KBM-7 (cell line): ENCODE measurements at regions not wholly inside any gene's neighbourhood (a gene's known extent, or its start where the extent isn't known, plus 50 kb on each side); places are given as distances from the start of the nearest gene placed in this dataset.

Experiments
- DNase-seq: peaks from one replicate; pipeline ENCODE4 v3.0.0-alpha.2; 2015
- in situ Hi-C: fragments of 300-500 bp; cut with MboI; formaldehyde crosslinking; loops from 2 replicates; pipeline ENCODE4 v1.14.3; 2020; ENCODE audit warnings: low sequenced_read_pairs, low pct_unique_long_range_greater_than_20kb, mixed read lengths

GRCh38 chr10:130986846-130987245 lies 324.7 kb downstream of the TCERG1L start:
- in situ Hi-C loops: no loop called here
- no peak for DNase-seq

GRCh38 chr10:130987401-130987800 lies 324.1 kb downstream of the TCERG1L start:
- in situ Hi-C loops: no loop called here
- DNase-seq: no peak

DNA sequence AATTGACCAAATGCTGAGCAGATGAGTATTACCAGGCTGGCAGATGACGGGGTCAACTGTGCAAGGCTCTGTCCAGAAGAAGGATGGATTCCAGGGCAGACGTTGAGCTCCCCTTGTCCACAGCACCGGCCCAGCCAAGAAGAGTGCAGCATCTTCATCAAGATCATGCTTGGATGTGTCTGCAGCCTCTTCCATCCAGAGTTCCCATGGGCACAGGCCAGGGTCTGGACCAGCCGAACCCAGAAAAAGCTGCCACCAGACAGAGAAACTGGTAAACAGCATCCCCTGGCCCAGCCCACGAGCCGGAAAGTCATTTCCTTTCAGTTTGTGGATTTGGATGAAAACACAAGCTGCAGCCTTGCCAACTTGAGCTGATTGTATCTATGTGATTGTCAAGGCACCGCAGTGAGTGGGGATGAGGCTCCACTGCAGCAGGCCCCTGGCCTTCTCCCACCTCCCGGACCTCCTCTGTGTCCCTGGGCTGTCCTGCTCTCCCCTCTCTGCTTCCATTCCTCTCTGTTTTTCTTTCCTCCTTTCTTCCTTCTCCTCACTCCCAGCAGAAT lies 321.8 kb downstream of the TCERG1L start:
- no peak for DNase-seq
- in situ Hi-C loops: no loop called here

GRCh38 chr10:130990486-130990885 lies 321.0 kb downstream of the TCERG1L start:
- in situ Hi-C loops: no loop called here
- no peak for DNase-seq

DNA sequence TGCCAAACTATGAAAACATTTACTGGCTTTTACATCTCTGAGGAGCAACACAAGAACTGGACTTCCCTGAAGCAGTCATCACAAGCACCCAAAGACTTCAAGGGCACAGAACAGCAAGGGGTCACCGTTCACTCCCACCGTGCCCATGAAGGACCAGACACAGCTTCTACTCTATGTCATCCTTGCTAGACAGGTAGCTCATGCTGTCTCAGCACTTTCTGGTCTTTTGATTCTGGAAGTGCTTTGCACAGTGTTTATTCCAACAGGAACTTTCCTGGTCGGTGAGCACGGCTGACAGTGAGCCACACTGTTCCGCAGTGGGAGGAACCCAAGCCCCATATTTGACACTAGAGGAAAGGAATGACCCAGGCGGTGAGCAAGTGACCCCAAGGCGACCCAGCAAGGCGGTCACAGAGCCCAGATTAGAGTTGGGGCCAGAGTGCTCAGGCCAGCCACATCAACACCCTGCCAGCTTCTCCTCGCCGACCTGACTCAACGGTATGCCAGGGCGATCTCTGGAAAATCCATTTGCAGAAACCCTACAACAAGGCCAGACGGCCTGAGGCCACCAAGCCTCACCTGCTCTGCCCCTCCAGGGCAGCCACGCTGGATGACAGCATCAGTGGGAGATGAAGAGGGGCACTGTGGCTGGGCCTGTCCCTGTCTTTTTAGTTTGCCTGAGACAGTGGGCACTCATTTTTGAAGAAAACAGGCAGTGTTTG lies 318.6 kb downstream of the TCERG1L start:
- DNase-seq: no peak
- in situ Hi-C loops: no loop called here

DNA sequence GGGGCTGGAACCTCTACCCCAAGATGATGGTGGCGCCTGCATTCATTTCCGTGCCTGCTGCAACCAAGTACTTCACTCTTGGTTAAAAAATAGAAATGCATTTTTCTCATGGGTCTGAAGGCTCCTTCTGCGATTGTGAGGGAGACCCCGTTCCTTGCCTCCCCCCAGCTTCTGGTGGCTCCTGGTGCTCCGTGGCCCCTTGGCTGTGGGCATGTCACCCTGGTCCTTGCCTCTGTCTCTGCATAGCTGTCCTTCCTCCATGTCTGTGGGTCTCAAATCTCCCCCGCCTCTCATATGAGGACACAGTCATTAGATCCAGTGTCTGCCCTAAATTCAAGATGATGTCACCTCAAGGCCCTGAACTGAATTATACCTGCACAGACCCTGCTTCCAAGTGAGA lies 317.9 kb downstream of the TCERG1L start:
- DNase-seq: no peak
- in situ Hi-C loops: no loop called here

DNA sequence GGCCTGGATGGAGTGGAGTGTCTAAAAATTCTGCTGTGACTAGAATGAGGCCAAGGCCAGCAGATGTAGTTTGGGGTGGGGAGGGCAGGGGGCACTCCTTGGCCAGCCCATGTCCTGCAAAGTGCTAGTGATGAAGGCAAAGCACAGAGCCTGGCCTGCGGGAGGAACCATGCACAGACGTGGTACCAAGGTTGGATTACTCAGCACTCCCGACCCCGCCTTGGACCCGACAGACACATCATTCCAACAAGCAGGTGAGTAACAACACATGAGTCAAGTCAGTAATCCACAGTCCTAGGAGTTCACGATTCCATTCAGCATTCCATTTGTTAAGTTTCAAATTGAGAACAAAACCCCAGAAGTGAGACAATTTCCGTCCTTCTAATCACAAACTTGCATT lies 317.3 kb downstream of the TCERG1L start:
- DNase-seq: no peak
- in situ Hi-C loops: no loop called here

- in situ Hi-C loops: no loop called here
- DNase-seq: no peak
These were observed 316.7 kb downstream of the TCERG1L start for GRCh38 chr10:130994845-130995244.

GRCh38 chr10:130997267-130998045 lies 314.1 kb downstream of the TCERG1L start:
- no peak for DNase-seq
- in situ Hi-C loops: no loop called here

DNA sequence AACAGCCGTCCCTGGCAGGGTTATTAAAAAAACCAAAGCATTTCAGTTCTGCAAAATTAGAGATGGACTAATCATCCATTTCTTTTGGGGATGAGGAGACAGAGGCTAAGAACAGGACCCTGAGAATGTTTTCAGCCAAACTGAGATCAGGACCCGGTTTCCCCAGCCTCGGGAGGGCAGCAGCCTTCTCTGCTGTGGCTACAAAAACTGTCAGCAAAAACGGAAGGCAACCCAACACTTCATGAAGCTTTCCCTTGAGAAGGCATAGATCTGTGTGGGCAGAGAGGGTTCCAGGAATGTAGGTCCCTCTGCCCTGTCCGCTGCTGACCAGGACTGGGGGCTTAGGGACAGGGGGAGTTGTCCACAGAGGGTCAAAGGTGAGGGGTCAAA lies 313.5 kb downstream of the TCERG1L start:
- in situ Hi-C loops: no loop called here
- DNase-seq: no peak

- no peak for DNase-seq
- in situ Hi-C loops: no loop called here
These were observed 312.9 kb downstream of the TCERG1L start for GRCh38 chr10:130998642-130999041.

DNA sequence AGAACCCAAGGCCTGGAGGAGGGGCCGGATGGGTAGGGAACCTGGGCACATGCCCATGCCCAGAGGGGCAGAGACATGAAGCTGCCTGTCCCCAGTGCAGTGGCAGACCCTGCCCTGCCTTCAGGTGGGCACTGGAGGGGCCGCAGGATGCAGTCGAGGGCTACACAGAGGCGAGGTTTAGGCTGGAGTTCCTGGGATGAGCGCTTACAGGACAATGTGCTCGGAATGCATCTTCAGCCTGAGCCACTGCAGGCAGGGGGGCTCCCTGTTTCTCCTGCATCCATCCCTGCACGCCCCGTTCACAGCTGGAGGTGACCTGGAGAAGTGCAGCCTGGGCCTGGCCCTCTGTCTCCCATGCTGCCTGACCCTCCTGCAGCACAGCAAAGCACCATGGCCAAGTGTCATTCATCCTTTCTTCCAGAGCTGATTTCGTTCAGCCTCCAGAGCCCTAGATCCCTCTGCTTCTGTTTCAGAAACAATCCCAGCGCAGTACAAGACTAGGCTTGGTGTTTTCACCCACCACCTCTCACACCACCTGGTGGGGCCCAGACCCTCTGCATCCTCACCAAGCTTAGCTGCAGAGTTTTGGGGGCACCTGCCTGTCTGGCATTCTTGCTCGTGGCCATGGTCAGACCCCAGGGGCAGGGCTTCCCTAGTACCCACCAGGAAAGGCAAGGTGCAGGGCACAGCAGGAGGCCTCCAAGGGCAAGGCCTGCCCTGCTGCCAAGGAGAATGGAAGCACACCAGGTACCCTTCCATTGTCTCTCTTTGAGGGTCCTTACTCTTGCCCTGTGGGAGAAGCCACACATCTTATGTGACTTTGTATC lies 311.9 kb downstream of the TCERG1L start:
- no peak for DNase-seq
- in situ Hi-C loops: no loop called here

DNA sequence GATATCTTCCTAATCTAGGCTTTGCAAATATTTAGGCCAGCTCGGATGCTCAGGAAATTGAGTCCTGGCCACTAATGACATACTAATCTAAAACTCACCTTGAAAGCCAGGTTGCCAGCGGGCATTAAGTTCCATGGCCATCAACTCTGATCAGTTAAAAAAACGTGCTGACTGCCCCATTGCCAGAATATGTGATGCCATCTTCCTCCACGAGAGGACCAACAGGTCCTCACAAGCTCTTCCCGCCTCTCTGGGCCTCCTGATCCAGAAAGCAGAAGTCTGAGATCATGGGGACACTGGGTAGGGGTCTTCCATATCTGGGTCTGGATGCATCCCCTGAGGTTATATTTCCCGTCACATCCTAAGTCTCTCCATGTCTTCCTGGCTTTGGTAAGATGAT lies 311.3 kb downstream of the TCERG1L start:
- no peak for DNase-seq
- in situ Hi-C loops: no loop called here

GRCh38 chr10:131000743-131001142 lies 310.8 kb downstream of the TCERG1L start:
- in situ Hi-C loops: no loop called here

DNA sequence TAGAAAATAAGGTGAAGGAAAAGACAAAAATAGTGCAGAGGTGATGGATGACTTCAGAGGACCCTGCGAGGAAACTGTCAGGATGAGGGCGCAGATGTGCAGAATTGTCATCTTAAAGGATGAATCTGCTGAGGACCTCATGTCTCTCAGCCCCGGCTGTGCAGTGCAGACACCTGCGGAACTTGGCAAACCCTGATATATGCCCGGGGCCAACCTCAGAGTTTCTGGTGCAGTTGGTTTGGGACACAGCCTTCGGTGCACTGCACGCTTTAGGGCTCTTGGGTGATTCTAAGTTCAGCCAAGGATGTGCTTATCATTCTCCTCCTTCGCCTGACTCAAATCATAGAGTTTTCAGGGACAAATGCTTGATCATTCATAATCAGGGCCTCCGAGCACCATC lies 310.1 kb downstream of the TCERG1L start:
- in situ Hi-C loops: no loop called here
- no peak for DNase-seq

More at GRCh38 chr10:131000743-131001142, 310.8 kb downstream of the TCERG1L start:
- DNase-seq: no peak

DNA sequence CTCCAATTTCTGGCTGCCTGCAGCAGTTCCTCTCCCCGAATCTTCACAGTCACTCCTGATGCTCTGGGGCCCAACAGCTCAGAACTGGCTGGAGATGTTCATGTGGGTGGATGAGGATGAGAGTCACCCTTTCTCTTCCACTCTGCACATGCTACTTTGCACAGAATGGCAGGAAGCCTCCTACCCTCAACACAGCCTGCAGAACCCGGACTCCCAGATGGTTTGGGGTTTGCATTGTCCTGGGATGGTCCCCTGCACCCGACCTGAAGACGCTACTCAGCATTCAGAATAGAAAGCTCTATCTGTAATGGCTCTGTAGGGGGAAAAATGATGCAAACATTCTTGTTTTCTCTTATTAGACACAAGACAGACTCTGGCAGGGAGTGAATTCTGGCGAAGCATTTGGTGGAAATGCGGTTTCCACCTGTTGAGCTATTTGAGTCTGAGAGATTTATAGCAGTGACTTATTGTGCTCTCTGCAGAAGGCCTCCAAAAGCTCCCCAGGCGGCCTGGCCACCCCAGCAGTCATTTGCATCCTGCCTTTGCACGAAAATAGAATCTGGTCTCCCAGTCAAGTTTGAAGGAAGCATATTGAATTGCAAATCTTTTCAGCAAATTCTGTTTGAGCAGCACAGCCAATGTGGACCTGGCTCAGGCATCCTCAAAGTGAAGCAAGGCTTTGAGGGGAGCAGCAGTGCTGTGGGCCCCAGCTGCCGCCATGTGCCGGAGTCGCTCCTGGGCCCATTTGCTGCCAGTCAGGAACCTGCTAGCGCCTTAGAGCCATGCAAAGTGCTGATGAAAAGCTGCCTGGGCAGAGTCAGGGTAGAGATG lies 309.3 kb downstream of the TCERG1L start:
- no peak for DNase-seq
- in situ Hi-C loops: no loop called here

GRCh38 chr10:131003455-131003854 lies 308.1 kb downstream of the TCERG1L start:
- no peak for DNase-seq

DNA sequence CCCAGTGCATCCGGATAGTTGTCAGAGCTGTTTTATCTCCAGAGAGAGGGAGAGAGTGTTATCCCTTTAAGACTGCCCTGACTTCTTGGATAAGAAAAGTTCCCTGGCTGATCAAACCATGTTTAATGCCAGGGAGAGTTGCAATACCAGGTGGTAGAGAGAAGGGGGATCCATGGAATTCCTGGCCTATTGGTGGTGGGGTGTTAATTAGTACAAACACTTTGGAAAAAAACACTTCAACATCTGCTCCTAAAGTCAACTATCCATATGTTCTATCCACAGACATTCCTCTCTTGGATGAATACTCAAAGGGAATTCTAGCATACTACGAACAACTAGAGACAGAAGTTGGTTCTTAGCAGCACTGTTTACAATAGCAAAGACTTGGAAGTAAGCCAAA lies 307.2 kb downstream of the TCERG1L start:
- in situ Hi-C loops: no loop called here

More at GRCh38 chr10:131003455-131003854, 308.1 kb downstream of the TCERG1L start:
- in situ Hi-C loops: no loop called here

More for the DNA sequence above, 307.2 kb downstream of the TCERG1L start:
- DNase-seq: no peak
